Suprapubic skin (tissue), 4 donors: ENCODE measurements at regions not wholly inside any gene's neighbourhood (a gene's known extent, or its start where the extent isn't known, plus 50 kb on each side); places are given as distances from the start of the nearest gene placed in this dataset.

Experiments
- DNase-seq, 2 donors: peaks; one replicate each; pipeline ENCODE4 v3.0.0-alpha.2; 2019; ENCODE audit warnings: low spot score in 2 of 2
- H3K27ac ChIP-seq: fragments of 200-600 bp; sonication (generic); one replicate; pipeline ENCODE4 v1.5.1; 2019
- H3K27me3 ChIP-seq: fragments of 200-600 bp; sonication (generic); one replicate; pipeline ENCODE4 v1.5.1; 2019
- H3K36me3 ChIP-seq: fragments of 200-600 bp; sonication (generic); one replicate; pipeline ENCODE4 v1.5.1; 2019
- H3K4me1 ChIP-seq: fragments of 200-600 bp; sonication (generic); one replicate; pipeline ENCODE4 v1.5.1; 2019
- H3K4me3 ChIP-seq: fragments of 200-600 bp; sonication (generic); one replicate; pipeline ENCODE4 v1.5.1; 2019; ENCODE audit warnings: mild to moderate bottlenecking
- H3K9me3 ChIP-seq: fragments of 200-600 bp; sonication (generic); one replicate; pipeline ENCODE4 v1.5.1; 2019
- CTCF ChIP-seq, 2 donors: fragments of 200-600 bp in 1 of 2; fragments of 450-650 bp in 1 of 2; sonication (generic) in 1 of 2; IDR thresholded peaks; one replicate each; pipeline ENCODE4 v1.5.1; 2016 to 2019; ENCODE audit warnings: antibody characterized with exemption in 2 of 2, mild to moderate bottlenecking in 1 of 2, moderate library complexity in 1 of 2
- EP300 ChIP-seq: sonication (generic); formaldehyde crosslinking; IDR thresholded peaks from one replicate; pipeline ENCODE4 v1.6.1; 2017; ENCODE audit warnings: antibody characterized with exemption
- POLR2A ChIP-seq, 2 donors: fragments of 450-650 bp; IDR thresholded peaks; one replicate each; pipeline ENCODE4 v1.6.1; 2017; ENCODE audit warnings: antibody characterized with exemption in 2 of 2, mild to moderate bottlenecking in 2 of 2, moderate library complexity in 2 of 2
- POLR2AphosphoS5 ChIP-seq, 3 donors: sonication (generic); formaldehyde crosslinking; IDR thresholded peaks; one replicate each; pipeline ENCODE4 v1.6.1; 2017; ENCODE audit warnings: antibody characterized with exemption in 3 of 3
- WGBS: methylation state at CpG from one replicate; pipeline ENCODE4 v1.1.5; 2018; 5-methylcytosine and 5-hydroxymethylcytosine counted together

DNA sequence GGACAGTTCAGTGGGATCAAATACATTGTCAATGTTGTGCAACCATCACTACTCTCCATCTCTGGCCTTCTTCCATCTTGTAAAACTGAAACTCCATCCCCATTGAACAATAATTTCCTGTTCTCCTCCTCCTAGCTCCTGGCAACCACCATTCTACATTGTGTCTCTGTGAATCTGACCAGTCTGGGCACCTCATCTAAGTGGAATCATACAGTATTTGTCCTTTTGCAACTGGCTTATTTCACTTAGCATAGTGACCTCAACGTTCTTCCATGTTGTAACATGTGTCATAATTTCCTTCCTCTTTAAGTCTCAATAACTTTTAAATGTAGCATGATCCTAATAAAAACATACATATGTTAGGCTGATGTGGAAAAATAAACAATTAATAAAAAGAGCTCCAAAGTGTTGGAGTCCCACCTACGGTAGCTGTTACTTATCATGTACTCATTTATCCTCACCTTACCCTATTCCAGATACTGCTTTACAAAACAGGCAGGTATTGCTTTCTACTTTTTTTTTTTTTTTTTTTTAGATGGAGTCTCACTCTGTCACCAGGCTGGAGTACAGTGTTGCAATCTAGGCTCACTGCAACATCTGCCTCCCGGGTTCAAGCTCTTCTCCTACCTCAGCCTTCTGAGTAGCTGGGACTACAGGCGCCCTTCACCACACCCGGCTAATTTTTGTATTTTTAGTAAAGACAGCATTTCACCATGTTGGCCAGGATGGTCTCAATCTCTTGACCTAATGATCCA is 91.9 kb downstream of the TNFAIP3 start:
- no peaks in the 10 kb centered on the region for H3K36me3 ChIP-seq
- H3K27me3 ChIP-seq: no peaks in the 10 kb centered on the region
- no peaks in the 10 kb centered on the region for H3K4me1 ChIP-seq
- WGBS: 84% methylated on average over 5 of the region's 5 CpGs
- H3K27ac ChIP-seq: no peak overlapping the region
- no peak overlapping the region for H3K4me3 ChIP-seq
- no peaks in the 10 kb centered on the region for H3K9me3 ChIP-seq
- TF ChIP-seq POLR2A (IDR thresholded peaks at IDR 0.05) (no peak), POLR2AphosphoS5 (IDR thresholded peaks at IDR 0.05) (no peak), CTCF (IDR thresholded peaks at IDR 0.05) (no peak), EP300 (no peak)
- no peak for DNase-seq

DNA sequence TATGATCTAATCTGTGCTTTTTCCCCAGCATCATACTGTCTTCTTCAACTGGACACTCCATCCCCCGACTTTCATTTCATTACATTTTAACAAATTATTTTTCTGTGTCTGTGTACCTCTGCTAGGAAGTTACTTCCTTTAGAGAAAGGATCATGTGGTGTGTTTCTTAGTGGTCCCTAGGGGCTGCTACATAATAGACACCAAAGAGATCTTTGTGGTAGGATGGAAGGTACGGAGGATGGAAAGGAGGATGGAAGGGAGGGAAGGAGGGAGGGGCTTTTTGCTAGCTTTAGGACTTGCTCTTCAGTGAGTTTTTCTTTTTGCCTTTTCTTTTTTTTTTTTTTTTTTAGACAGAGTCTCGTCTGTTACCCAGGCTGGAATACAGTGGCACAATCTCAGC is 95.7 kb downstream of the TNFAIP3 start:
- Histone ChIP-seq H3K36me3 (no peaks in the 10 kb centered on the region), H3K27ac (no peak overlapping the region), H3K27me3 (no peaks in the 10 kb centered on the region), H3K4me1 (no peaks in the 10 kb centered on the region), H3K9me3 (no peaks in the 10 kb centered on the region), H3K4me3 (no peak overlapping the region)
- DNase-seq: no peak
- TF ChIP-seq EP300: no peak
- no peak for TF ChIP-seq POLR2AphosphoS5 (IDR thresholded peaks at IDR 0.05)
- TF ChIP-seq CTCF (IDR thresholded peaks at IDR 0.05): no peak
- TF ChIP-seq POLR2A (IDR thresholded peaks at IDR 0.05): no peak
- 91% methylated on average over 3 of the region's 3 CpGs for WGBS

DNA sequence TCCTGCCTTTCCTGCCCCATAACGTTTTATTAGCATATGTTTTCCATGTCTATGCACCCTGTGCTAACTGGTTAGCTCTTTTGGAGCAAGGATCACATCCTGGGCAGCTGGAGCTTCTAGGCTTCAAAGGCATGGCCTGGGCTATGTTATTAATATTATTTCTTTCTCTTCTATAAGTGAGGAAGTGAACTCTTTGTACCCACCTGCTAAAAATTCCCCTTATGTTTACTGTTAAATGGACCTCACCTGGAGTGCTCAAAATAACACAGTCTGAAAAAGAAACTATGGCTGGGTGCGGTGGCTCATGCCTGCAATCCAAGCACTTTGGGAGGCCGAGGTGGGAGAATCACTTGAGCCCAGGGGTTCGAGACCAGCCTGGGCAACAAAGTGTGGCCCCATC is 97.8 kb downstream of the TNFAIP3 start:
- DNase-seq: no peak
- H3K9me3 ChIP-seq: no peaks in the 10 kb centered on the region
- TF ChIP-seq POLR2AphosphoS5 (IDR thresholded peaks at IDR 0.05) (no peak), POLR2A (IDR thresholded peaks at IDR 0.05) (no peak), CTCF (IDR thresholded peaks at IDR 0.05) (no peak), EP300 (no peak)
- WGBS: 88% methylated on average over 4 of the region's 4 CpGs
- no peaks in the 10 kb centered on the region for H3K27me3 ChIP-seq
- H3K36me3 ChIP-seq: no peaks in the 10 kb centered on the region
- no peak overlapping the region for H3K4me3 ChIP-seq
- peaks cover 3% of the 10 kb centered on the region for H3K4me1 ChIP-seq
- no peak overlapping the region for H3K27ac ChIP-seq

DNA sequence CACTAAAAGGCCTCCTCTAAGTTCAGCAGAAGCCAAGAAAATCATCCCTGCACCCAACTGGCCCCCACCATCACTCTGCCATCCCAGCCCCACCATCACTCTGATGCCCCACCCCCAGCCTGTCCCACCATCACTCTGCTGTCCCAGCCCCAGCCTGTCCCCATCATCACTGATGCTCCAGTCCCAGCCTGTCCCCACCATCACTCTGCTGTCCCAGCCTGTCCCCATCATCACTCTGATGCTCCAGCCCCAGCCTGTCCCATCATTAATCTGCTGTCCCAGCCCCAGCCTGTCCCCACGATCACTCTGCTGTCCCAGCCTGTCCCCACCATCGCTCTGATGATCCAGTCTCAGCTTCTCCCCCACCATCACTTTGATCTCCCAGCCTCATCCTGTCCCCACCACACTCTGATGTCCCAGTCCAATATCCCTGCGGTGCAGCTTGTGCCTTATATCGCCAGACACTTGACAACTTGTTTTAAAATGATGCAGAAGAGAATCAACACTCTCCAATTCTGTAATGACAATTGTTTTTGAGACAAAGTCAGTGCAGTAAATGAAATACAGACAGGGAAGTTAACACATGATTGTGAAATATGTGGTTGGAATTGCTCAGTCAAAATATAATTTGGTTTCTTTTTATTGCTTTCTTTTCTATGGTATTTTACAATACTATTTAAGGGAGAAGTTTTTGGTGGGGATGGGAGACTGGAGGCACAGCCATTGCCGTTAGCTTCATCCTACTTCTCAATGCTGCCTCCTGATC is 100.8 kb downstream of the TNFAIP3 start:
- no peak for DNase-seq
- Histone ChIP-seq H3K36me3 (no peaks in the 10 kb centered on the region), H3K27me3 (no peaks in the 10 kb centered on the region), H3K9me3 (no peaks in the 10 kb centered on the region), H3K4me3 (no peak overlapping the region), H3K27ac (no peak overlapping the region), H3K4me1 (peaks cover 3% of the 10 kb centered on the region)
- whole genome bisulfite sequencing: 59% methylated on average over 5 of the region's 5 CpGs
- TF ChIP-seq POLR2AphosphoS5 (IDR thresholded peaks at IDR 0.05): no peak
- no peak for TF ChIP-seq POLR2A (IDR thresholded peaks at IDR 0.05)
- no peak for TF ChIP-seq CTCF (IDR thresholded peaks at IDR 0.05)
- TF ChIP-seq EP300: no peak

DNA sequence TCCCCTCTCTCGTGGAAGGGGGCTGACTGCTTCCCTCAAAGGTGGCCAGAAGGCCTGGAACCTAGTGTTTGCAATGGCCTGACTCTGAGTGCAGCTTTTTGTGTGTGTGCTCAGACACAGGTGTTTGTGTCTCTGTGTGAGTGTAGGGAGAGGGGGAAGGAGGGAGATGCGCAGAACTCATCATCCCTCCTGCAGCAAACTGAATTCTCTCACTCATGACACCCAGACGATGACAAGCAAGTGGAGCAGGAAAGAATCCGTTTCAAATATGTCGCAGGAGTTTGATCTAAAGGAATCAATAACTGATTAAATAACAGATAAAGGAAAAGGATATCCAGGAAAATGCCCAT is 101.4 kb downstream of the TNFAIP3 start:
- WGBS: 86% methylated on average over 5 of the region's 5 CpGs
- Histone ChIP-seq H3K27ac (no peak overlapping the region), H3K27me3 (no peaks in the 10 kb centered on the region)

More for the DNA sequence above, 101.4 kb downstream of the TNFAIP3 start:
- no peak overlapping the region for H3K4me3 ChIP-seq
- TF ChIP-seq POLR2AphosphoS5 (IDR thresholded peaks at IDR 0.05) (no peak), EP300 (no peak), POLR2A (IDR thresholded peaks at IDR 0.05) (no peak), CTCF (IDR thresholded peaks at IDR 0.05) (no peak)
- no peak for DNase-seq
- no peaks in the 10 kb centered on the region for H3K36me3 ChIP-seq
- peaks cover 3% of the 10 kb centered on the region for H3K4me1 ChIP-seq
- no peaks in the 10 kb centered on the region for H3K9me3 ChIP-seq
